ENCODE measurements at regions not wholly inside any gene's neighbourhood (a gene's known extent, or its start where the extent isn't known, plus 50 kb on each side); places are given as distances from the start of the nearest gene placed in this dataset.
A peak's percentile ranks its signal among the peaks of the same experiment; 100 is the strongest.

DNA sequence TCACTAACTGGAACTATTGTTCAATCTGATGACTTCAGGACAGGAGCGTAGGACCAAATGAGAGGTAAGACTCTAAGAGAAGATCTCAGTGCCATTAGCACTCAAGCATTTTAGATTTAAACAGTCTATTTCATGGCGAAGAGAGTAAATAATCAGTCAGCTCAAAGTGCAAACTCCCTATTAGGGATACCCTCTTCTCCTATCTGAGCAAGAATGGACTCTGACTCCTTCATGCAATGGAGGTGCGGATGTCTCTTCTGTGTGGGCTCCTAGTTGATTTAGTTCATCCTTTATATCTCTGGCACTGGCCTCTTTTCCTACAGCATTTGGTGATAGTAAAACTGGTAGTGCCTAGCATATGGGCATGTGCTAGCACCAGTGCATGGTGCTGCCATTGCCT is 144.6 kb downstream of the SMC2 start:
- H2AFZ ChIP-seq (ENCODE audit: low read length) = no peak overlapping the region
- H3K27me3 ChIP-seq (ENCODE audit: insufficient read depth, low read length) = no peaks in the 10 kb centered on the region
- no peak overlapping the region for H3K4me3 ChIP-seq (ENCODE audit: insufficient read depth, low read length)
- H3K4me1 ChIP-seq (ENCODE audit: insufficient read depth, low read length) = peaks cover 1% of the 10 kb centered on the region
- no peaks in the 10 kb centered on the region for H4K20me1 ChIP-seq (ENCODE audit: insufficient read depth, low read length)
- H3K36me3 ChIP-seq (ENCODE audit: insufficient read depth, low read length) = no peaks in the 10 kb centered on the region
- H3K9me3 ChIP-seq (ENCODE audit: low read depth, low read length) = peaks cover 7% of the 10 kb centered on the region
- no peaks in the 10 kb centered on the region for H3K79me2 ChIP-seq (ENCODE audit: insufficient read depth, low read length)
- DNase-seq (ENCODE audit: insufficient read length, low spot score, missing footprints) = no peak
- TF ChIP-seq, protein P1, sequence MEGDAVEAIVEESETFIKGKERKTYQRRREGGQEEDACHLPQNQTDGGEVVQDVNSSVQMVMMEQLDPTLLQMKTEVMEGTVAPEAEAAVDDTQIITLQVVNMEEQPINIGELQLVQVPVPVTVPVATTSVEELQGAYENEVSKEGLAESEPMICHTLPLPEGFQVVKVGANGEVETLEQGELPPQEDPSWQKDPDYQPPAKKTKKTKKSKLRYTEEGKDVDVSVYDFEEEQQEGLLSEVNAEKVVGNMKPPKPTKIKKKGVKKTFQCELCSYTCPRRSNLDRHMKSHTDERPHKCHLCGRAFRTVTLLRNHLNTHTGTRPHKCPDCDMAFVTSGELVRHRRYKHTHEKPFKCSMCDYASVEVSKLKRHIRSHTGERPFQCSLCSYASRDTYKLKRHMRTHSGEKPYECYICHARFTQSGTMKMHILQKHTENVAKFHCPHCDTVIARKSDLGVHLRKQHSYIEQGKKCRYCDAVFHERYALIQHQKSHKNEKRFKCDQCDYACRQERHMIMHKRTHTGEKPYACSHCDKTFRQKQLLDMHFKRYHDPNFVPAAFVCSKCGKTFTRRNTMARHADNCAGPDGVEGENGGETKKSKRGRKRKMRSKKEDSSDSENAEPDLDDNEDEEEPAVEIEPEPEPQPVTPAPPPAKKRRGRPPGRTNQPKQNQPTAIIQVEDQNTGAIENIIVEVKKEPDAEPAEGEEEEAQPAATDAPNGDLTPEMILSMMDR (IDR thresholded peaks at IDR 0.05; ENCODE audit: extremely low read depth, low read depth, low read length) = no peak
- H3K4me2 ChIP-seq (ENCODE audit: insufficient read depth, low read length) = no peak overlapping the region
- no peak overlapping the region for H3K27ac ChIP-seq (ENCODE audit: low read depth, low read length)

DNA sequence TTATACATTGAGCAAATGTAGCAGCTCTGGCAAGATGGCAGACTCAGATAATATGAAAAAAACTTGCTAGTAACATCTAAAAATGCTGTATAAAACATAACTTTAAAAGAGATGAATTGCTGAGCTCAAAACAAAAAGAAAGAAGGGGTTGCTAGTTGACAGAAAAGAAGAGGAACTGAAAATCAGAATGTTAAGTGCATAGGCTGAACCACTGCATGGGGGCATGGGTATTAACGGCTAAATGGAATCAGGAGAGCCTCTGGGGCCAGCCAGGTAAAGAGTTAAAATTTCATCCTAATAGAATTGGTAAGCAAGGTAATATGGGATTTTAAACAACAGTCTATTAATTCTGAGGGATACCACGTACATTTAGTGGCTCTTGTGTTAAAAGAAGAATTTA is 146.8 kb downstream of the SMC2 start:
- Histone ChIP-seq H3K79me2 (ENCODE audit: insufficient read depth, low read length) (no peaks in the 10 kb centered on the region), H3K9me3 (ENCODE audit: low read depth, low read length) (peaks cover 7% of the 10 kb centered on the region), H4K20me1 (ENCODE audit: insufficient read depth, low read length) (no peaks in the 10 kb centered on the region), H3K4me3 (ENCODE audit: insufficient read depth, low read length) (no peak overlapping the region), H3K27ac (ENCODE audit: low read depth, low read length) (no peak overlapping the region), H3K4me2 (ENCODE audit: insufficient read depth, low read length) (no peak overlapping the region), H3K36me3 (ENCODE audit: insufficient read depth, low read length) (no peaks in the 10 kb centered on the region), H2AFZ (ENCODE audit: low read length) (no peak overlapping the region), H3K4me1 (ENCODE audit: insufficient read depth, low read length) (no peaks in the 10 kb centered on the region), H3K27me3 (ENCODE audit: insufficient read depth, low read length) (no peaks in the 10 kb centered on the region)
- DNase-seq (ENCODE audit: insufficient read length, low spot score, missing footprints) = no peak
- TF ChIP-seq, protein P1 (IDR thresholded peaks at IDR 0.05; ENCODE audit: extremely low read depth, low read depth, low read length) = no peak

DNA sequence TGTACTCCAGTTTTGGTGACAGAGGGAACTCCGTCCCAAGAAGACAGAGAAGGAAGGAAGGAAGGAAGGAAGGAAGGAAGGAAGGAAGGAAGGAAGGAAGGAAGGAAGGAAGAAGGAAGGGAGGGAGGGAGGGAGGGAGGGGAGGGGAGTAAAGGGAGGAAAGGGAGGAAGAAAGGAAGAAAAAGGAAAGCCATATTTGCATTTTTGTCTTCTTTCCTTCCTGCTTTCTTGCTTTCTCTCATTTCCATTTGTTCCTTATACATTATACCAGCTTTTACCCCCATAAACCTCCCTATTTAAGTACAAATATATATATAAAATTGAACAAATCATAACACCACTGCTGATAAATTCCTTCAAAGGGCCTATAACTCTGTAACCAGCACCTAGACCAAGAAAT is 151.8 kb downstream of the SMC2 start:
- no peaks in the 10 kb centered on the region for H3K9me3 ChIP-seq (ENCODE audit: low read depth, low read length)
- no peaks in the 10 kb centered on the region for H4K20me1 ChIP-seq (ENCODE audit: insufficient read depth, low read length)
- no peaks in the 10 kb centered on the region for H3K27me3 ChIP-seq (ENCODE audit: insufficient read depth, low read length)
- TF ChIP-seq, protein P1 (IDR thresholded peaks at IDR 0.05; ENCODE audit: extremely low read depth, low read depth, low read length) = no peak
- no peak overlapping the region for H3K4me2 ChIP-seq (ENCODE audit: insufficient read depth, low read length)
- no peaks in the 10 kb centered on the region for H3K79me2 ChIP-seq (ENCODE audit: insufficient read depth, low read length)
- H2AFZ ChIP-seq (ENCODE audit: low read length) = no peak overlapping the region
- H3K4me1 ChIP-seq (ENCODE audit: insufficient read depth, low read length) = no peaks in the 10 kb centered on the region
- H3K36me3 ChIP-seq (ENCODE audit: insufficient read depth, low read length) = no peaks in the 10 kb centered on the region
- no peak overlapping the region for H3K4me3 ChIP-seq (ENCODE audit: insufficient read depth, low read length)
- H3K27ac ChIP-seq (ENCODE audit: low read depth, low read length) = no peak overlapping the region
- no peak for DNase-seq (ENCODE audit: insufficient read length, low spot score, missing footprints)

DNA sequence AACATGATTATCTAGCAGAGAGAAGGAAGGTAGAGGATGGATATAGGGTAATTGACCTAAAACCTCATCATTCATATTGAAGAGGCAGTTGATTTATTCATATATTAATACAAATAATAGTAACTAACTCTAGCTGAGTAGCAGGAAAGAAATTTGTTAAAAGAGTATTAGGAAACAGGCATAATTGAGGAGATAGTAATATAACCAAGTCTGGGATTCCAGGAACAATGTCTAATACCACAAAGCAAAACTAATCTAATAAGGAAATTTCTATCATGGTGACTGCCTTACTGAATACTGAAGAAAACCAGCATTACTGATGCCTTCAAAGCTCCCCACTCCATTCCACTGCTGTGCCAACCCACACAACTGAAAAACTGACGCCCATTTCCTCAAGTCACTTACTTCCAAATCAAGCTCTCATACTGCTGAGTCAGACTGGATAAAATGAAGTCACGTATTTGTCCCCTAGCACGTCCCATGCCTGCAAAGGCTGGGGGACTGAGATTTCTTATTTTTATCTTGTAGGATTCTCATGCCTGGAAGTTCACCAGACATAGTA is 153.9 kb downstream of the SMC2 start:
- H3K27ac ChIP-seq (ENCODE audit: low read depth, low read length) = no peak overlapping the region
- H4K20me1 ChIP-seq (ENCODE audit: insufficient read depth, low read length) = no peaks in the 10 kb centered on the region
- TF ChIP-seq, protein P1 (IDR thresholded peaks at IDR 0.05; ENCODE audit: extremely low read depth, low read depth, low read length) = no peak
- no peaks in the 10 kb centered on the region for H3K4me1 ChIP-seq (ENCODE audit: insufficient read depth, low read length)
- no peaks in the 10 kb centered on the region for H3K79me2 ChIP-seq (ENCODE audit: insufficient read depth, low read length)
- H3K27me3 ChIP-seq (ENCODE audit: insufficient read depth, low read length) = no peaks in the 10 kb centered on the region
- no peaks in the 10 kb centered on the region for H3K36me3 ChIP-seq (ENCODE audit: insufficient read depth, low read length)
- H3K9me3 ChIP-seq (ENCODE audit: low read depth, low read length) = peaks cover under 1% of the 10 kb centered on the region
- H2AFZ ChIP-seq (ENCODE audit: low read length) = no peak overlapping the region
- H3K4me3 ChIP-seq (ENCODE audit: insufficient read depth, low read length) = no peak overlapping the region
- H3K4me2 ChIP-seq (ENCODE audit: insufficient read depth, low read length) = no peak overlapping the region
- peak; percentile 31 for DNase-seq (ENCODE audit: insufficient read length, low spot score, missing footprints)
